H1 (cell line): ENCODE measurements at regions not wholly inside any gene's neighbourhood (a gene's known extent, or its start where the extent isn't known, plus 50 kb on each side); places are given as distances from the start of the nearest gene placed in this dataset.

ENCODE experiments used
- CTCF ChIA-PET: fragments of 300-600 bp; sonication (Branson Sonifier 250); formaldehyde crosslinking; loops from one replicate; lab custom pipeline; 2021; ENCODE audit not compliant: partially characterized antibody; lab: Charles Lee
- POLR2A ChIA-PET: fragments of 300-600 bp; sonication (Branson Sonifier 250); formaldehyde crosslinking; loops from one replicate; lab custom pipeline; 2021; ENCODE audit warnings: inconsistent platforms; ENCODE audit not compliant: partially characterized antibody; lab: Charles Lee
- DNase-seq, 2 experiments: peaks; one replicate each; pipeline versions ENCODE4 v3.0.0 to v3.0.0-alpha.2; 2010 to 2022; ENCODE audit warnings: low spot score in 2 of 2, low read depth in 1 of 2, mixed read lengths in 1 of 2
- FAIRE-seq: peaks from 2 replicates; lab custom pipeline; 2011; peaks lifted over from hg19 to GRCh38; lab: Jason Lieb, UNC
- H2AFZ ChIP-seq: 2 replicates; pipeline ENCODE4 v1.8.1; 2012; ENCODE audit warnings: low read length, inconsistent platforms
- H2AK5ac ChIP-seq: 2 replicates; pipeline ENCODE4 v1.6.1; 2013; ENCODE audit warnings: low read depth, low read length
- H2BK120ac ChIP-seq: replicated peaks from 2 replicates; pipeline ENCODE3; 2013; ENCODE audit warnings: low read depth, low read length, inconsistent platforms
- H2BK12ac ChIP-seq: 2 replicates; pipeline ENCODE4 v1.6.1; 2013; ENCODE audit warnings: low read depth, low read length
- H2BK15ac ChIP-seq: 2 replicates; pipeline ENCODE4 v1.6.1; 2013; ENCODE audit warnings: low read length
- H2BK20ac ChIP-seq: 2 replicates; pipeline ENCODE4 v1.6.1; 2013; ENCODE audit warnings: low read length
- H2BK5ac ChIP-seq: 2 replicates; pipeline ENCODE4 v1.6.1; 2013; ENCODE audit warnings: low read depth, low read length
- H3K14ac ChIP-seq: 2 replicates; pipeline ENCODE4 v1.6.1; 2013; ENCODE audit warnings: inconsistent platforms; ENCODE audit not compliant: insufficient read length
- H3K18ac ChIP-seq: 2 replicates; pipeline ENCODE4 v1.6.1; 2013; ENCODE audit warnings: low read length; ENCODE audit errors: extremely low read depth
- H3K23ac ChIP-seq: 2 replicates; pipeline ENCODE4 v1.6.1; 2013; ENCODE audit warnings: inconsistent platforms; ENCODE audit not compliant: insufficient read length
- H3K23me2 ChIP-seq: 2 replicates; pipeline ENCODE4 v1.6.1; 2013; ENCODE audit warnings: low read depth, low read length
- H3K27ac ChIP-seq: 2 replicates; pipeline ENCODE4 v1.6.1; 2011; ENCODE audit warnings: low read depth, low read length, inconsistent platforms
- H3K27me3 ChIP-seq, 4 experiments: replicated peaks in 1 of 4; 1 replicate in 1 of 4; 2 replicates in 3 of 4; pipeline versions ENCODE4 v1.6.1 to v1.8.1; 2011 to 2013; ENCODE audit warnings: low read length in 3 of 4, mild to moderate bottlenecking in 3 of 4, inconsistent platforms in 2 of 4, mixed read lengths in 2 of 4, moderate library complexity in 1 of 4; ENCODE audit not compliant: control insufficient read depth in 3 of 4, insufficient read depth in 3 of 4; ENCODE audit errors: extremely low read depth in 1 of 4
- H3K36me3 ChIP-seq, 4 experiments: 2 replicates each; pipeline versions ENCODE4 v1.6.1 to v1.8.1; 2011 to 2013; ENCODE audit warnings: mild to moderate bottlenecking in 4 of 4, low read length in 3 of 4, moderate library complexity in 2 of 4, control low read depth in 1 of 4, inconsistent platforms in 1 of 4; ENCODE audit not compliant: insufficient read depth in 4 of 4, control insufficient read depth in 2 of 4
- H3K4ac ChIP-seq: replicated peaks from 2 replicates; pipeline ENCODE3; 2013; ENCODE audit warnings: low read length, low read depth, mixed read lengths, inconsistent platforms; ENCODE audit not compliant: insufficient read length
- H3K4me1 ChIP-seq, 4 experiments: replicated peaks in 1 of 4; 1 replicate in 1 of 4; 2 replicates in 3 of 4; pipeline versions ENCODE4 v1.6.1 to v1.8.1; 2011 to 2013; ENCODE audit warnings: low read length in 3 of 4, inconsistent platforms in 2 of 4, mixed read lengths in 1 of 4; ENCODE audit not compliant: insufficient read depth in 4 of 4, control insufficient read depth in 3 of 4
- H3K4me2 ChIP-seq, 2 experiments: 2 replicates each; pipeline versions ENCODE4 v1.6.1 to v1.8.1; 2011 to 2013; ENCODE audit warnings: low read depth in 2 of 2, low read length in 2 of 2, control low read depth in 1 of 2, inconsistent platforms in 1 of 2, mild to moderate bottlenecking in 1 of 2; ENCODE audit not compliant: insufficient read depth in 1 of 2
- H3K4me3 ChIP-seq, 4 experiments: fragments of 200-600, 300-600 bp in 1 of 4; sonication (generic), shearing (Covaris generic), sonication (Bioruptor Twin) in 1 of 4; 2 replicates each; pipeline versions ENCODE4 v1.5.1 to v1.8.1; 2011 to 2016; ENCODE audit warnings: low read length in 4 of 4, low read depth in 3 of 4, control low read depth in 2 of 4, inconsistent platforms in 2 of 4, mild to moderate bottlenecking in 2 of 4, mixed read lengths in 1 of 4, moderate library complexity in 1 of 4; ENCODE audit not compliant: insufficient read depth in 2 of 4; ENCODE audit errors: extremely low read depth in 1 of 4
- H3K56ac ChIP-seq: replicated peaks from 2 replicates; pipeline ENCODE3; 2013; ENCODE audit warnings: low read depth, mild to moderate bottlenecking, mixed read lengths, low read length, inconsistent platforms; ENCODE audit not compliant: insufficient read length
- H3K79me1 ChIP-seq: 2 replicates; pipeline ENCODE4 v1.6.1; 2013; ENCODE audit warnings: low read depth, low read length, control low read depth
- H3K79me2 ChIP-seq, 2 experiments: 2 replicates each; pipeline versions ENCODE4 v1.6.1 to v1.8.1; 2012 to 2013; ENCODE audit warnings: low read length in 2 of 2, mild to moderate bottlenecking in 2 of 2, inconsistent platforms in 1 of 2; ENCODE audit not compliant: insufficient read depth in 2 of 2, control insufficient read depth in 1 of 2
- H3K9ac ChIP-seq, 4 experiments: replicated peaks in 1 of 4; 1 replicate in 1 of 4; 2 replicates in 3 of 4; pipeline versions ENCODE4 v1.6.1 to v1.8.1; 2011 to 2013; ENCODE audit warnings: low read depth in 3 of 4, low read length in 3 of 4, control low read depth in 2 of 4, mild to moderate bottlenecking in 2 of 4, moderate library complexity in 2 of 4, inconsistent platforms in 1 of 4; ENCODE audit errors: extremely low read depth in 1 of 4
- H3K9me3 ChIP-seq, 2 experiments: 2 replicates each; pipeline versions ENCODE4 v1.6.1 to v1.8.1; 2012 to 2013; ENCODE audit warnings: mild to moderate bottlenecking in 2 of 2, moderate library complexity in 2 of 2, control low read depth in 1 of 2, inconsistent platforms in 1 of 2, low read depth in 1 of 2, low read length in 1 of 2, mixed read lengths in 1 of 2; ENCODE audit not compliant: insufficient read depth in 2 of 2
- H4K20me1 ChIP-seq, 2 experiments: replicated peaks in 1 of 2; 2 replicates each; pipeline versions ENCODE3 to v1.8.1; 2011 to 2013; ENCODE audit warnings: inconsistent platforms in 2 of 2, low read length in 2 of 2, mild to moderate bottlenecking in 1 of 2; ENCODE audit not compliant: insufficient read depth in 2 of 2, control insufficient read depth in 1 of 2
- H4K5ac ChIP-seq: 2 replicates; pipeline ENCODE4 v1.6.1; 2013; ENCODE audit warnings: low read length, low read depth, mixed read lengths, inconsistent platforms; ENCODE audit not compliant: insufficient read length
- H4K8ac ChIP-seq: 2 replicates; pipeline ENCODE4 v1.8.0; 2013; ENCODE audit warnings: mild to moderate bottlenecking, moderate library complexity, low read length, inconsistent platforms; ENCODE audit not compliant: insufficient read depth; ENCODE audit errors: extremely low read depth
- H4K91ac ChIP-seq: replicated peaks from 2 replicates; pipeline ENCODE3; 2013; ENCODE audit warnings: low read length, mixed read lengths, inconsistent platforms; ENCODE audit not compliant: insufficient read length
- CBX8 ChIP-seq: fragments of 300-800, 300-1000 bp; sonication (generic); IDR thresholded peaks from 2 replicates; pipeline ENCODE4 v1.7.1; 2016; ENCODE audit warnings: low read depth, low read length, borderline replicate concordance
- CHD1 ChIP-seq: IDR thresholded peaks from 2 replicates; pipeline ENCODE4 v1.6.1; 2012; ENCODE audit warnings: low read depth, low read length, improper control_type of control experiment
- CTBP2 ChIP-seq: IDR thresholded peaks from 2 replicates; pipeline ENCODE4 v1.7.0; 2011; ENCODE audit warnings: borderline replicate concordance, mild to moderate bottlenecking, moderate library complexity, mixed read lengths, low read length; ENCODE audit not compliant: insufficient read depth, insufficient read length
- HDAC2 ChIP-seq, 2 experiments: fragments of 300-600 bp in 1 of 2; sonication (generic) in 1 of 2; IDR thresholded peaks; 2 replicates each; pipeline ENCODE4 v1.6.1; 2011 to 2012; ENCODE audit warnings: low read depth in 2 of 2, low read length in 2 of 2, mild to moderate bottlenecking in 2 of 2, moderate library complexity in 2 of 2, borderline replicate concordance in 1 of 2, inconsistent platforms in 1 of 2
- JUN ChIP-seq: IDR thresholded peaks from 2 replicates; pipeline ENCODE4 v1.6.1; 2011; ENCODE audit warnings: low read depth, mild to moderate bottlenecking, improper control_type of control experiment, low read length
- JUND ChIP-seq: IDR thresholded peaks from 2 replicates; pipeline ENCODE4 v1.6.1; 2011; ENCODE audit warnings: mild to moderate bottlenecking, improper control_type of control experiment, low read length
- NANOG ChIP-seq: IDR thresholded peaks from 2 replicates; pipeline ENCODE4 v1.6.1; 2011; ENCODE audit warnings: low read length, low read depth, mild to moderate bottlenecking, inconsistent platforms; ENCODE audit not compliant: insufficient read depth, poor library complexity, severe bottlenecking
- PHF8 ChIP-seq: fragments of 200-600 bp; sonication (generic); conservative IDR thresholded peaks from 2 replicates; pipeline ENCODE4 v1.7.1; 2012; ENCODE audit warnings: low read depth, mild to moderate bottlenecking, inconsistent platforms, low read length, moderate library complexity
- SP1 ChIP-seq: IDR thresholded peaks from 2 replicates; pipeline ENCODE4 v1.6.1; 2011; ENCODE audit warnings: low read depth, low read length
- SUZ12 ChIP-seq: fragments of 200-600 bp; sonication (generic); IDR thresholded peaks from 2 replicates; pipeline ENCODE4 v1.6.1; 2012; ENCODE audit warnings: mild to moderate bottlenecking, inconsistent platforms, low read length, moderate library complexity, mixed read lengths
- ZNF274 ChIP-seq: IDR thresholded peaks from 2 replicates; pipeline ENCODE4 v1.7.0; 2012; ENCODE audit warnings: low read length, borderline replicate concordance; ENCODE audit errors: extremely low read depth
- WGBS, 2 experiments: shearing (Covaris generic) in 1 of 2; methylation state at CpG; one replicate each; pipeline versions ENCODE4 v1.1.6 to v1.1.7; 2013 to 2015; ENCODE audit warnings: low lambda C conversion rate in 2 of 2, mixed read lengths in 2 of 2, inconsistent platforms in 1 of 2, low coverage in 1 of 2, missing lambda C conversion rate in 1 of 2; ENCODE audit not compliant: insufficient replicate concordance in 2 of 2, insufficient coverage in 1 of 2, insufficient read length in 1 of 2; ENCODE audit errors: extremely low coverage in 1 of 2, missing lambda C conversion rate in 1 of 2; 5-methylcytosine and 5-hydroxymethylcytosine counted together
- TF ChIP-seq, protein P1 (sequence below): IDR thresholded peaks from 2 replicates; pipeline ENCODE4 v1.6.1; 2012; ENCODE audit warnings: inconsistent platforms
- TF ChIP-seq, protein P2 (sequence below): IDR thresholded peaks from 2 replicates; pipeline ENCODE4 v1.6.1; 2011; ENCODE audit warnings: low read depth, mild to moderate bottlenecking, low read length; ENCODE audit not compliant: insufficient read depth

DNA sequence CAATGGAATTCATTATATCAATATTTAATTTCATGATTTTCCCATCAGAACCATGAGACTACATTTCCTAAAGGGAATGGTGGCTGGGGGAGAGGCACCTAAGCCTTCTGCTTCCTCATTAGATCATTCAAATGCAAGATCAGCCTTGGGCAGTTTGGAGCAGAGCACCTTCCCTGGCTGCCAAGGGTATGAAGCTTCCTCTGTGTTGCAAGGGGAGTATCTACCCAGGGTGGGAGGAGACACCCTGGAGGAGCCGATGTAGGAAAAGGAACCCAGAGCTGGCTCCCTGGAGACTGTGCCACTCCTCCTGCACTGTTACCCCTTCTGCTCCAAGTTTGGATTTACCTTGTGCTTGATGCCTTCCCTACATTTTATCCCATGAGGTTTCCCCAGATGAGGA, 299.7 kb upstream of the PRDM1 start:
- Histone ChIP-seq H2BK120ac (no peak overlapping the region), H3K9ac (no peak overlapping the region), H4K91ac (no peak overlapping the region), H3K79me2 (no peaks in the 10 kb centered on the region), H3K4me3 (no peak overlapping the region), H2BK12ac (no peak overlapping the region), H3K18ac (no peak overlapping the region), H3K79me1 (no peaks in the 10 kb centered on the region), H3K27ac (no peak overlapping the region), H3K36me3 (no peaks in the 10 kb centered on the region), H2AFZ (no peak overlapping the region), H4K8ac (no peak overlapping the region), H3K14ac (no peak overlapping the region), H2BK20ac (no peak overlapping the region), H3K23ac (no peak overlapping the region), H2BK15ac (no peak overlapping the region), H2AK5ac (no peak overlapping the region), H3K4ac (no peak overlapping the region), H3K9me3 (no peaks in the 10 kb centered on the region), H4K20me1 (no peaks in the 10 kb centered on the region), H3K4me2 (no peak overlapping the region), H3K27me3 (no peaks in the 10 kb centered on the region), H4K5ac (no peak overlapping the region), H3K23me2 (no peaks in the 10 kb centered on the region), H2BK5ac (no peak overlapping the region), H3K4me1 (no peaks in the 10 kb centered on the region), H3K56ac (no peak overlapping the region)
- DNase-seq (no peak), FAIRE-seq (no peak)
- WGBS, 2 experiments, result 100% methylated on average over 1 of the region's 1 CpG; no CpG with 5 or more reads in 1 of the 2 experiments
- CTCF ChIA-PET, result no interaction called here
- POLR2A ChIA-PET, result no interaction called here
- TF ChIP-seq, protein P1, sequence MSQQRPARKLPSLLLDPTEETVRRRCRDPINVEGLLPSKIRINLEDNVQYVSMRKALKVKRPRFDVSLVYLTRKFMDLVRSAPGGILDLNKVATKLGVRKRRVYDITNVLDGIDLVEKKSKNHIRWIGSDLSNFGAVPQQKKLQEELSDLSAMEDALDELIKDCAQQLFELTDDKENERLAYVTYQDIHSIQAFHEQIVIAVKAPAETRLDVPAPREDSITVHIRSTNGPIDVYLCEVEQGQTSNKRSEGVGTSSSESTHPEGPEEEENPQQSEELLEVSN, result no peak
- no peak for TF ChIP-seq HDAC2 (IDR thresholded peaks at IDR 0.05; ENCODE audit: borderline replicate concordance in 1 of 2, low read depth in 2 of 2, low read length in 2 of 2)
- no peak for TF ChIP-seq CTBP2
- TF ChIP-seq JUND, result no peak
- no peak for TF ChIP-seq CBX8
- no peak for TF ChIP-seq CHD1
- TF ChIP-seq PHF8, result no peak
- no peak for TF ChIP-seq NANOG
- TF ChIP-seq ZNF274, result no peak
- TF ChIP-seq JUN, result no peak
- TF ChIP-seq, protein P2, sequence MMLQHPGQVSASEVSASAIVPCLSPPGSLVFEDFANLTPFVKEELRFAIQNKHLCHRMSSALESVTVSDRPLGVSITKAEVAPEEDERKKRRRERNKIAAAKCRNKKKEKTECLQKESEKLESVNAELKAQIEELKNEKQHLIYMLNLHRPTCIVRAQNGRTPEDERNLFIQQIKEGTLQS, result no peak
- no peak for TF ChIP-seq SUZ12
- no peak for TF ChIP-seq SP1
